OCI-LY1 (cell line): ENCODE measurements at regions not wholly inside any gene's neighbourhood (a gene's known extent, or its start where the extent isn't known, plus 50 kb on each side); places are given as distances from the start of the nearest gene placed in this dataset.

Experiments used
- H2AFZ ChIP-seq: fragments of 200-600 bp; sonication (generic), shearing (Covaris generic); 2 replicates; pipeline ENCODE4 v1.6.0; 2014; ENCODE audit warnings: antibody characterized with exemption, mild to moderate bottlenecking, low read length
- H3F3A ChIP-seq: fragments of 200-600 bp; sonication (generic), shearing (Covaris generic); 2 replicates; pipeline ENCODE4 v1.6.0; 2014; ENCODE audit warnings: mild to moderate bottlenecking, antibody characterized with exemption, low read length, moderate library complexity; ENCODE audit not compliant: insufficient read depth
- H3K27ac ChIP-seq: fragments of 200-600 bp; sonication (generic); 2 replicates; pipeline ENCODE4 v1.5.1; 2014; ENCODE audit warnings: low read length, mixed run types, mild to moderate bottlenecking, low read depth; ENCODE audit not compliant: poor library complexity, severe bottlenecking
- H3K27me3 ChIP-seq: fragments of 200-600 bp; sonication (generic); 2 replicates; pipeline ENCODE4 v1.6.0; 2014; ENCODE audit warnings: antibody characterized with exemption, mild to moderate bottlenecking, low read length, moderate library complexity; ENCODE audit not compliant: insufficient read depth
- H3K36me3 ChIP-seq: fragments of 200-600 bp; sonication (generic); 2 replicates; pipeline ENCODE4 v1.6.1; 2014; ENCODE audit warnings: mild to moderate bottlenecking, antibody characterized with exemption, low read length, moderate library complexity, mixed read lengths; ENCODE audit not compliant: insufficient read depth
- H3K4me1 ChIP-seq: fragments of 200-600 bp; sonication (generic); 2 replicates; pipeline ENCODE4 v1.5.1; 2014; ENCODE audit warnings: mild to moderate bottlenecking, low read length, moderate library complexity; ENCODE audit not compliant: insufficient read depth, severe bottlenecking
- H3K4me2 ChIP-seq: fragments of 200-600 bp; sonication (generic), shearing (Covaris generic); 2 replicates; pipeline ENCODE4 v1.6.1; 2014; ENCODE audit warnings: low read length
- H3K4me3 ChIP-seq: fragments of 200-600 bp; sonication (generic); 2 replicates; pipeline ENCODE4 v1.5.1; 2014; ENCODE audit warnings: low read length, low read depth, mild to moderate bottlenecking, mixed read lengths; ENCODE audit not compliant: poor library complexity, severe bottlenecking
- H3K79me2 ChIP-seq: fragments of 200-600 bp; shearing (Covaris generic); 2 replicates; pipeline ENCODE4 v1.6.1; 2016; ENCODE audit warnings: mixed run types, low read length, mixed read lengths; ENCODE audit not compliant: insufficient read depth
- H3K9ac ChIP-seq: fragments of 200-600 bp; sonication (generic), shearing (Covaris generic); 2 replicates; pipeline ENCODE4 v1.6.1; 2014; ENCODE audit warnings: mild to moderate bottlenecking, low read length, mixed read lengths
- H3K9me2 ChIP-seq: fragments of 200-600 bp; sonication (generic), shearing (Covaris generic); 2 replicates; pipeline ENCODE4 v1.6.1; 2014; ENCODE audit warnings: low read depth, mild to moderate bottlenecking, low read length, mixed read lengths
- H3K9me3 ChIP-seq: fragments of 200-600 bp; shearing (Covaris generic); 2 replicates; pipeline ENCODE4 v1.6.1; 2014; ENCODE audit warnings: low read length, mixed read lengths
- H4K20me1 ChIP-seq: fragments of 200-600 bp; sonication (generic), shearing (Covaris generic); 2 replicates; pipeline ENCODE4 v1.6.0; 2016; ENCODE audit warnings: mild to moderate bottlenecking, low read length; ENCODE audit not compliant: insufficient read depth
- CTCF ChIP-seq: fragments of 200-600 bp; sonication (generic), shearing (Covaris generic); IDR thresholded peaks from 2 replicates; pipeline ENCODE4 v1.5.1; 2017; ENCODE audit warnings: mild to moderate bottlenecking, antibody characterized with exemption, low read length, moderate library complexity, mixed read lengths
- EZH2 ChIP-seq: fragments of 200-600 bp; sonication (generic), shearing (Covaris generic); IDR thresholded peaks from 2 replicates; pipeline ENCODE4 v1.8.0; 2017; ENCODE audit warnings: borderline replicate concordance, mixed run types, mild to moderate bottlenecking, antibody characterized with exemption, low read length, moderate library complexity, mixed read lengths

GRCh38 chr3:40714771-40715345 lies 190.1 kb downstream of the ZNF621 start:
- Histone ChIP-seq H3K79me2 (no peaks in the 10 kb centered on the region), H3K9me2 (no peaks in the 10 kb centered on the region), H3K9ac (peak overlapping the region; percentile 44), H3K27me3 (no peaks in the 10 kb centered on the region), H3K4me2 (peak overlapping the region; percentile 34), H3K36me3 (no peaks in the 10 kb centered on the region), H3K27ac (peak overlapping the region; percentile 88), H3K4me3 (peak overlapping the region; percentile 2), H3F3A (no peaks in the 10 kb centered on the region), H3K9me3 (no peaks in the 10 kb centered on the region), H3K4me1 (peaks cover 73% of the 10 kb centered on the region), H4K20me1 (no peaks in the 10 kb centered on the region), H2AFZ (peak overlapping the region; percentile 6; the same call in 1 of the 2 replicates)
- TF ChIP-seq CTCF = no peak
- TF ChIP-seq EZH2 = no peak

- H3K36me3 ChIP-seq = no peaks in the 10 kb centered on the region
- no peak overlapping the region; the same call in 1 of the 2 replicates for H2AFZ ChIP-seq
- peak overlapping the region; percentile 44; the same call in 1 of the 2 replicates for H3K9ac ChIP-seq
- peak overlapping the region; percentile 88 for H3K27ac ChIP-seq
- H3K9me2 ChIP-seq = no peaks in the 10 kb centered on the region
- H3K4me1 ChIP-seq = peaks cover 75% of the 10 kb centered on the region
- peak overlapping the region; percentile 2 for H3K4me3 ChIP-seq
- H3K79me2 ChIP-seq = no peaks in the 10 kb centered on the region
- H4K20me1 ChIP-seq = no peaks in the 10 kb centered on the region
- TF ChIP-seq EZH2 = no peak
- no peak for TF ChIP-seq CTCF
- no peaks in the 10 kb centered on the region for H3K27me3 ChIP-seq
- no peaks in the 10 kb centered on the region for H3F3A ChIP-seq
- no peaks in the 10 kb centered on the region for H3K9me3 ChIP-seq
- H3K4me2 ChIP-seq = peak overlapping the region; percentile 34
These were observed 190.8 kb downstream of the ZNF621 start for GRCh38 chr3:40715551-40715950.

- Histone ChIP-seq H3K4me2 (peak overlapping the region; percentile 7; the same call in 1 of the 2 replicates), H3K4me1 (peaks cover 75% of the 10 kb centered on the region), H3K4me3 (no peak overlapping the region), H3K79me2 (no peaks in the 10 kb centered on the region), H2AFZ (no peak overlapping the region), H3K36me3 (no peaks in the 10 kb centered on the region), H3K9ac (peak overlapping the region; percentile 0; the same call in 1 of the 2 replicates), H3K27me3 (no peaks in the 10 kb centered on the region), H3F3A (no peaks in the 10 kb centered on the region), H3K9me3 (no peaks in the 10 kb centered on the region), H3K27ac (peak overlapping the region; percentile 88), H3K9me2 (no peaks in the 10 kb centered on the region), H4K20me1 (no peaks in the 10 kb centered on the region)
- TF ChIP-seq EZH2 (no peak), CTCF (no peak)
These were observed 192.7 kb downstream of the ZNF621 start for GRCh38 chr3:40717471-40717870.
